ENCODE measurements at regions not wholly inside any gene's neighbourhood (a gene's known extent, or its start where the extent isn't known, plus 50 kb on each side); places are given as distances from the start of the nearest gene placed in this dataset.
"Not testable (repeated sequence)": the region's sequence is repeated elsewhere in the genome, so short reads cannot be mapped to it uniquely, and the experiment has no call there.

DNA sequence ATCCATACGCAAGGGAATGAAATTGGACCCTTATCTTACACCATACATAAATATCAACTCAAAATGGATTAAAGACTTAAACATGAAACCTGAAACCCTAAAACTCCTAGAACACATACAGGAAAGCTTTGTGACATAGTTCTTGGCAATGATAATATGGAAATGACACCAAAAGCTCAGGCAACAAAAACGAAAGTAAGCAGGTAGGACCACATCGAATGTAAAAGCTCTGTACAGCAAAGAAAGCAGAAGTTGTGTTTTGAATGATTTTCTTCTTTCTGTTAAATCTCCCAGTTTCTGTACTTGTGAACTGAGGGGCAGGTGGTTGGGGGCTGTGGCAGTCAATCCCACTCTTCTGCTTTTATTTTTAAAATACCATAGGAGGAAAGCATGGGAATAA, 368.4 kb upstream of the PODXL start:
- H3K4me3 ChIP-seq (ENCODE audit: low read depth, low read length), result peak overlapping the region; percentile 18; the same call in 1 of the 2 replicates
- TF ChIP-seq, protein P1, sequence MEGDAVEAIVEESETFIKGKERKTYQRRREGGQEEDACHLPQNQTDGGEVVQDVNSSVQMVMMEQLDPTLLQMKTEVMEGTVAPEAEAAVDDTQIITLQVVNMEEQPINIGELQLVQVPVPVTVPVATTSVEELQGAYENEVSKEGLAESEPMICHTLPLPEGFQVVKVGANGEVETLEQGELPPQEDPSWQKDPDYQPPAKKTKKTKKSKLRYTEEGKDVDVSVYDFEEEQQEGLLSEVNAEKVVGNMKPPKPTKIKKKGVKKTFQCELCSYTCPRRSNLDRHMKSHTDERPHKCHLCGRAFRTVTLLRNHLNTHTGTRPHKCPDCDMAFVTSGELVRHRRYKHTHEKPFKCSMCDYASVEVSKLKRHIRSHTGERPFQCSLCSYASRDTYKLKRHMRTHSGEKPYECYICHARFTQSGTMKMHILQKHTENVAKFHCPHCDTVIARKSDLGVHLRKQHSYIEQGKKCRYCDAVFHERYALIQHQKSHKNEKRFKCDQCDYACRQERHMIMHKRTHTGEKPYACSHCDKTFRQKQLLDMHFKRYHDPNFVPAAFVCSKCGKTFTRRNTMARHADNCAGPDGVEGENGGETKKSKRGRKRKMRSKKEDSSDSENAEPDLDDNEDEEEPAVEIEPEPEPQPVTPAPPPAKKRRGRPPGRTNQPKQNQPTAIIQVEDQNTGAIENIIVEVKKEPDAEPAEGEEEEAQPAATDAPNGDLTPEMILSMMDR (IDR thresholded peaks at IDR 0.05; ENCODE audit: low read depth, low read length), result no peak

GRCh38 chr7:131922948-131923347, 366.5 kb upstream of the PODXL start:
- H3K4me3 ChIP-seq (ENCODE audit: low read depth, low read length), result not testable (repeated sequence)

GRCh38 chr7:131921016-131921415, 364.6 kb upstream of the PODXL start:
- TF ChIP-seq, protein P1 (IDR thresholded peaks at IDR 0.05; ENCODE audit: low read depth, low read length), result no peak

DNA sequence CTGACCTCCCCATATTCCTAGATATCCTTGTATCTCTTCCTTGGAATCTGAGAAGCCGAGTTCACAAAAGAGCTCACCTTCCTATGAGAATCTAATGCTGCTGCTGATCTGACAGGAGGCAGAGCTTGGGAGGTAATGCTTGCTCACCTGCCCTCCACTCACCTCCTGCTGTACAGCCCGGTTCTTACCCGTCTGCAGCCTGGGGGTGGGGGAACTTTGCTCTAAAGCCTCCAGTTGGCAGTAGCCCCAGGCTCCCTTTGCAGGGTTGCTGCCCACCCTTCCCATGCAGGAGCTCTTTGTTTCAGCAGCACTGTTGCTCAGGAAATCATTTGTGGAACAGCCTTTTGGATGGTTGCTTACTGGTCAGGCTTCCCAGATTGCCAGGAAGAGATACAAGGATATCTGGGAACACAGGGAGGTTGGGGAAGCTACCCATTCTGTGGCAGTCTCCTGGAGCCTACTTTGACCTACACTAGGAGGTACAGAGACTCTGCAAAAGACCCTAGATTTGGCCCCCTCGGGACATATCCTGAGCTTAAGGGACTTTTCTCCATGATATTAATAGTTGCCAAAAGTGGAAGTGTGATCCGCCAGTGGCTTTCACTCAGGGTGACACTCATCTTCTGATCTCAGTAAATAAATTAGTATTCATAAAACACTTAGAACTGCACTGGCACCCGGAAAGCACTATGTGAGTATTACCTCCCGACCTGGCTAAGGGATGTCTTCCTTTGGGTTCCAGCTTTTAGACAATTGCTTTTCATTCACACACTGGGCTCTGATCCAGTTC, 363.7 kb upstream of the PODXL start:
- TF ChIP-seq, protein P1 (IDR thresholded peaks at IDR 0.05; ENCODE audit: low read depth, low read length), result no peak

More at GRCh38 chr7:131921016-131921415, 364.6 kb upstream of the PODXL start:
- H3K4me3 ChIP-seq (ENCODE audit: low read depth, low read length), result no peak overlapping the region

GRCh38 chr7:131911112-131911511, 354.7 kb upstream of the PODXL start:
- H3K4me3 ChIP-seq (ENCODE audit: low read depth, low read length), result no peak overlapping the region
- TF ChIP-seq, protein P1 (IDR thresholded peaks at IDR 0.05; ENCODE audit: low read depth, low read length), result no peak

More for the DNA sequence above, 363.7 kb upstream of the PODXL start:
- H3K4me3 ChIP-seq (ENCODE audit: low read depth, low read length), result no peak overlapping the region

GRCh38 chr7:131909151-131909768, 352.8 kb upstream of the PODXL start:
- H3K4me3 ChIP-seq (ENCODE audit: low read depth, low read length), result no peak overlapping the region
- TF ChIP-seq, protein P1 (IDR thresholded peaks at IDR 0.05; ENCODE audit: low read depth, low read length), result no peak

- TF ChIP-seq, protein P1 (IDR thresholded peaks at IDR 0.05; ENCODE audit: low read depth, low read length), result no peak
- H3K4me3 ChIP-seq (ENCODE audit: low read depth, low read length), result no peak overlapping the region
These were observed 352.3 kb upstream of the PODXL start for GRCh38 chr7:131908714-131909113.
